NCI-H748 (cell line): ENCODE measurements at regions not wholly inside any gene's neighbourhood (a gene's known extent, or its start where the extent isn't known, plus 50 kb on each side); places are given as distances from the start of the nearest gene placed in this dataset.
A peak's percentile ranks its signal among the peaks of the same experiment; 100 is the strongest.
"Not testable (repeated sequence)": the region's sequence is repeated elsewhere in the genome, so short reads cannot be mapped to it uniquely, and the experiment has no call there.

Source experiments
- DNase-seq: peaks from one replicate; lab custom pipeline; 2025; ENCODE audit not compliant: unreplicated experiment; lab: John Stamatoyannopoulos, UW

- no peak for DNase-seq
Measured at GRCh38 chr12:124477107-124477915, 90.1 kb downstream of the NCOR2 start.

GRCh38 chr12:124476011-124476400, 91.4 kb downstream of the NCOR2 start:
- no peak for DNase-seq

GRCh38 chr12:124475295-124476010, 92.0 kb downstream of the NCOR2 start:
- DNase-seq = no peak

- DNase-seq = no peak
Measured at GRCh38 chr12:124474709-124475108, 92.7 kb downstream of the NCOR2 start.

GRCh38 chr12:124472690-124473279, 94.6 kb downstream of the NCOR2 start:
- DNase-seq = no peak

- DNase-seq = no peak
Measured at GRCh38 chr12:124471828-124472227, 95.6 kb downstream of the NCOR2 start.

GRCh38 chr12:124470806-124471205, 96.6 kb downstream of the NCOR2 start:
- no peak for DNase-seq

- DNase-seq = no peak
Measured at GRCh38 chr12:124470139-124470538, 97.3 kb downstream of the NCOR2 start.

GRCh38 chr12:124469193-124469888, 98.1 kb downstream of the NCOR2 start:
- peak; percentile 19 for DNase-seq

GRCh38 chr12:124467549-124467948, 99.9 kb downstream of the NCOR2 start:
- DNase-seq = not testable (repeated sequence)

- DNase-seq = no peak
Measured at GRCh38 chr12:124466216-124467128, 100.9 kb downstream of the NCOR2 start.

GRCh38 chr12:124465473-124465872, 101.9 kb downstream of the NCOR2 start:
- no peak for DNase-seq

- no peak for DNase-seq
Measured at GRCh38 chr12:124464830-124465229, 102.6 kb downstream of the NCOR2 start.

GRCh38 chr12:124464062-124464461, 103.3 kb downstream of the NCOR2 start:
- no peak for DNase-seq

- peak; percentile 47 for DNase-seq
Measured at GRCh38 chr12:124463341-124463921, 104.0 kb downstream of the NCOR2 start.

- DNase-seq = no peak
Measured at GRCh38 chr12:124462750-124463149, 104.7 kb downstream of the NCOR2 start.

GRCh38 chr12:124461851-124462623, 105.4 kb downstream of the NCOR2 start:
- DNase-seq = no peak

- no peak for DNase-seq
Measured at GRCh38 chr12:124461241-124461673, 106.2 kb downstream of the NCOR2 start.

- no peak for DNase-seq
Measured at GRCh38 chr12:124460771-124461170, 106.6 kb downstream of the NCOR2 start.
